NOMO-1 treated with dmso at 0.1 percent for 144 hours (cell line): ENCODE measurements at regions not wholly inside any gene's neighbourhood (a gene's known extent, or its start where the extent isn't known, plus 50 kb on each side); places are given as distances from the start of the nearest gene placed in this dataset.
"Not testable (repeated sequence)": the region's sequence is repeated elsewhere in the genome, so short reads cannot be mapped to it uniquely, and the experiment has no call there.

Experiments
- DNase-seq: peaks from one replicate; lab custom pipeline; 2025; ENCODE audit not compliant: unreplicated experiment; lab: John Stamatoyannopoulos, UW

DNA sequence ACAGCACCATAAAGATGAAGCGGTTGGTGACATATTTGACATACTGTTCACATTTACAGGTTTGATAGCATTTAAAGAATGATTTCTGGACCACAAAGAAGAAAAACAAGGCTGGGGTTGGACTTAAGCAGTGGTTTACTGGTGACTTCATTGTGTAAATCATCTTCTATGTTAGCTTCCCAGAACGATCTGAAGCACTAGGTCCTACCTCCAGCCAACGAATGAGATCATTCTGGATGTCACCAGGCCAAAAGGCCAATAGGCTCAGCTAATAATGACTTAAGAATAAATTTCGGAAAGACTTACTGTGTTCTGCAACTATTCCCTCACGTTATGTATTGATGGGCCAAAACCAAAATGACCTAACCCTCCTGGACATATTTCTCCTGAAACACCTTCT lies 675.3 kb upstream of the CCNG1 start:
- DNase-seq: no peak

- DNase-seq: no peak
Measured at GRCh38 chr5:162769019-162769418, 668.4 kb upstream of the CCNG1 start.

- no peak for DNase-seq
Measured at GRCh38 chr5:162785673-162786072, 651.7 kb upstream of the CCNG1 start.

- DNase-seq: no peak
Measured at GRCh38 chr5:162786234-162786633, 651.2 kb upstream of the CCNG1 start.

DNA sequence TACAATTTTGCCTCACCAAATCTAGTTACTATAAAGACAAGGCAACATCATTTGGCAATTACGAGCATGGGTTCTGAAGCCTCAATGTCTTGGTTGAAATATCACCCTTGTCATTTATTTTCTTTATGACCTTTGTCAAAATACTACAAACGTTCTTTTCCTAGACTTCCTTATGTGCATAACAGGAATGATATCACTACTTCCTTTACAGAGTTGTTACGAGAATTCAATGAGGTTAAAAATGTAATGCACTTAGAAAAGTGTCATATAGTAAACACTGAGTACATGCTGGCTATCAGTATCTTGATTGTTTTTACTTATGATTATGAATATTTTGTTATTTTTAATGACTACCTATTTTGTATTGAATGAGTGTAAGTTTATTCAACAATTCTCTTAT lies 640.9 kb upstream of the CCNG1 start:
- no peak for DNase-seq

DNA sequence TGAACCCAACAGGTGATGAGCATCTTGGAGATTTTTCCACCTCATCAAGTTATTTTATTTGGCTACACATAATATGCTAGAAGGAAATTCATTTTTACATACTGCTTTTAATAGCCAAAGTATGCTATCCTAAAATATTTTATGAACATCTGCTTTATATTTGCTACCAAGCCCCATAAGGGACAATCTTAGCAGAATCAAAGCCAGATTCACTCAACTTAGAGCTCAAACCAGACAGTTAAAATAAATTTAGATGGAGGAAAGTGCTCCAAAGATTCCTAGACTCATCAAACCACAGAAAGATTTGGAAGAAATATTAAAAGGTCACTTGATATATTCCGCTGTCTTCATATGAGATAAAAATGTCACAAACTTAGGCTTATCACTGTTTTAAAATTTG lies 637.1 kb upstream of the CCNG1 start:
- DNase-seq: no peak

GRCh38 chr5:162801235-162801634 lies 636.2 kb upstream of the CCNG1 start:
- DNase-seq: no peak

DNA sequence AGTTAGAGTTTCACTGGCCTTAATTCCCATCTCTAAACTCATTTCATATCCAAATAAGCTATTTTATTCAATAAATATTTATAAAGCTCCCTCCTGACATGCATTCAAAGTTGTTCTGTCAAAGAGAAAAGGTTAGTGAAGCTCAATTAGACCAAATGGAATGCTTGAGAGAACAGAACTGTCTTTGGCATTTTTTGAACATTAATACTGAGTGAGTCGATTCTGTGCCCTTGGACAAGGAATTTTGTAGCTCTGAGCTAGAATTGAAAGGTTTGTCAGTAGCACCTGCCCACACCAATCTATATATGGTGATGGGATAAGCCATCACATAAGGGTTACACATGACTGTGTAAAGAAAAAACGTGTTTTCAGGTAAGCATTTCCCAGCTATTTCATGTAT lies 631.2 kb upstream of the CCNG1 start:
- DNase-seq: no peak

- DNase-seq: no peak
Measured at GRCh38 chr5:162811071-162811470, 626.3 kb upstream of the CCNG1 start.

DNA sequence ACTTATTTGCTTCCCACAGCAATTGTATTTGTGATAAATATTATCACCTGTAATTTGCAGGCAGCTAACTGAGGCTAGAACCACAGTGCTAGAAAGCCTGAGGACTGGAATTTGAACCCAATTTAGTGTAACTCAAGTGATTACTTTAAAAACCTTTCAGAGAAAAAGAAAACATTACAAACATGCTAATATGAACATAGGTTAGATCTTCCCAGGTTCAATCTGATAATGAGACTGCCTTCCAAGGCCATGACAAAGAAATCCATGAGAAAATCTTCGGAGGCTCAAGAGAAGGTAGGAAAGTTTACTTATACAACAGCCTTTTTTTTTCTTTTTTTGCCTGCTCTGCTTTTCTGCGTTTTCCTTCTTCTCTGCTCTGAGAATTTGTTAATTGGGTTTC lies 620.6 kb upstream of the CCNG1 start:
- DNase-seq: no peak

GRCh38 chr5:162817364-162817763 lies 620.0 kb upstream of the CCNG1 start:
- DNase-seq: no peak

GRCh38 chr5:162821664-162822063 lies 615.7 kb upstream of the CCNG1 start:
- DNase-seq: not testable (repeated sequence)

GRCh38 chr5:162824360-162824759 lies 613.0 kb upstream of the CCNG1 start:
- no peak for DNase-seq

- DNase-seq: no peak
Measured at GRCh38 chr5:162837155-162837554, 600.2 kb upstream of the CCNG1 start.

GRCh38 chr5:162842727-162843126 lies 594.7 kb upstream of the CCNG1 start:
- no peak for DNase-seq

DNA sequence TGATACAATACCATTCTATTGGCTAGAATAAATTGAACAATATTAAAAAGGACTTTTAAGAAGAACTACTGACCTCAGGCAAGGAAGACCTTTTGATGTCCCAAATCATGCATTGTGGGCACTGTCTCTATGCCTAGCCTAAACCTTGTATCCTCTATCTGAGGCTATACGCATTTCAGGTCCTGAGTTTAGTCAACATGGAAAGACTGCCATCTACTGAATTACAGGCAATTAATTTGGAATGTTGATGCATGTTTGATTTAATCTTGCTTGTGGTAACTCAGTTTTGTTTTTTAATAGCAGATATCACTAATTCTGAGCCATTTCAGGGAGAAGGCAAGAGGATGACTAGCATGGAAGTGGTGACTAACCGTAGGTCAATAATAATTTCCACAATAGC lies 585.3 kb upstream of the CCNG1 start:
- no peak for DNase-seq

DNA sequence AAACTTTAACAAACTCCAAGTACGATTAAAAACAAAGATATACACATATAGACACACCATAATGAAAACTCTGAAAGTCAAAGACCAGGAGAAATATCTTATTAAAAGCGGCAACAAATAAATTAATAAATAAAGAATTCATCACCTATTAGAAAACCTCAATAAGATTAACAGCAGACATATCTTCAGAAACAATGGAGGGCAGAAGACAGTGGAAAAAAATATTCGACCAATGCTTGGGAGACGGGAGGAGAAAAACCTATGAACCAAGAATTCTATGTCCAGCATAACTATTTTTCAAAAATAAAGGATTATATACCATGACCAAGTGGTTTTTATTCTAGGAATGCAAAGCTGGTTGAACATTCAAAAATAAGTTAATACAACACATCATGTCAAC lies 578.6 kb upstream of the CCNG1 start:
- no peak for DNase-seq

DNA sequence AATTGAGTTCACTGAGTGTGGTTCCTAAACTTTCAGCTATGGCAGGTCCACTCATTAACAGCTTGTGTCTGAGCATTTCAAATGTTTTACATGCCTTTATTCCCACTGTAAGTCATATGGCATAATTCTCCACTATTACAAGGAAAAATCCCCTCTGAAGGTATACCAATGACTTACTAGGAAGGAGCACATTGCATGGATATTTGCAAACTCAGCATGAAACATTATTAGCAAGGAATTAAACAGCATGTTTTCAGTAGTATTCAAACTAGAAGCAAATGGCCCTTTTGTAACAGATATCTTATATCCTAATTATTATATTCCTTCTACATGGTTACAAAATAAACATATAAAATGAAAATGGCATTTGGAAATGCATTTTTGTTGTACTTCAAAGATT lies 566.4 kb upstream of the CCNG1 start:
- DNase-seq: no peak

DNA sequence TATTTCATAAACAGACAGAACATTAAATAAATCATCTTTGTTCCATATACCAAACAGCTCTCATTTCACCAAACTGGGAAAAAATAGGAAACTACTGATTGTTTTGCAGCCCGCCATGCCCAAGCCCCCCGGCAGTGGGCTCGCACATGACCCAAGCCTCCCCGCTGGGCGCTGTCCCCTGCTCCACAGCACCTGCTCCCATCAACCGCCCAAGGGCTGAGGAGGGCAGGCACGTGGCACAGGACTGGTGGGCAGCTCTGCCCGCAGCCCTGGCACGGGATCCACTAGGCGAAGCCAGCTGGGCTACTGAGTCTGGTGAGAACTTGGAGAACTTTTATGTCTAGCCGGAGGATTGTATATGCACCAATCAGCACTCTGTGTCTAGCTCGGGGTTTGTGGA lies 554.8 kb upstream of the CCNG1 start:
- DNase-seq: no peak

GRCh38 chr5:162886717-162887116 lies 550.7 kb upstream of the CCNG1 start:
- no peak for DNase-seq

DNA sequence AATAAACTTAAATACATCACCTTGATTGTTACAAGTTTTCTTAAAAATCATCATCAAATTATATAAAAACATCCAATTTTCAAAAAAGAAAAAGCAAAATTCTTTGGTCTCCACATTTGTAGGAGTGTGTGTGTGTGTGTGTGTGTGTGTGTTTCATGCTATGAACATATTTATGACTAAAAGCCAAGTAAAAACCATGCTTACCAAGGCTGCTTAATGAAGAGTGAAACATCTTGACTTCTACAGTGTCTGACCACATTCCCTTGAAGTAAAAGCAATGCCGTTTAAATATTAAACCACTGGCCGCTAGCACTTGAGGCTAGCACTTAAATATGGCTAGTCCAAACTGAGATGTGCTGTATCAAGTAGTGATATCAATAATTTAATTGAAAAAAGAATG lies 549.1 kb upstream of the CCNG1 start:
- no peak for DNase-seq

DNA sequence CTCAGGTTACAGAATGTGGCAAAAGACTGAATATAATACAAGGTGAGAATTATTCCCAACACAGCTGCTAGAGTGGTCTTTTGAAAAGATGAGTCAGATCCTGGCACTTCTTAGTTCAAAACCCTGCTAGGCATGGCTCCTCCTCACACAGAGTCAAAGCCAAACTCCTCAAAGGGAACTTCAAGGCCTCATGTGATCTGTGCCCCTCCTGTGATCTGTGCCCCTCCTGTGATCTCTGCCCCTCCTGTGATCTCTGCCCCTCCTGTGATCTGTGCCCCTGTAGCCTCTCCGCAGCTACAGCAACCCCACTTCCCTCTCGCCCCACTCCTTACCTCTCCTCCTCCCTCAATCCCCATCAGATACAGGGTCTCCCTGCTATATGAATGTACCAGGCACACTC lies 525.5 kb upstream of the CCNG1 start:
- DNase-seq: no peak

DNA sequence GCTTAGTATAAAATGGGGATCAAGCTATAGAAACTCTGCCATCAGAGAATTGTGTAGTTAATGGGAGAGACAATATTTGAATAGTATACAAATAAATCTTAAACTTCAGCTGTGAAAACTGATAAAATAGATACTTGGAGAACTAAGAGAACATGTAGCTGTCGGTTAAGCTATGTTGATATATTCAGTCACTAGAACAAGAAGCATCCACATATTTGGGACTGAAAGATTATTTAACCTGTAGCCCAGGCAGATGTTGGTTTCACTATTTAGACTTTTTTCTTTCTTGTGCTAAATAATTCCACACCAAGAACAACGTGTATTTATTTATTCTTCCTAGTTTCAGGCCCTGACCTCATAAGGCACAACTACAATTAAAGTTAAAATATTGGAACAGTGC lies 521.0 kb upstream of the CCNG1 start:
- DNase-seq: no peak

DNA sequence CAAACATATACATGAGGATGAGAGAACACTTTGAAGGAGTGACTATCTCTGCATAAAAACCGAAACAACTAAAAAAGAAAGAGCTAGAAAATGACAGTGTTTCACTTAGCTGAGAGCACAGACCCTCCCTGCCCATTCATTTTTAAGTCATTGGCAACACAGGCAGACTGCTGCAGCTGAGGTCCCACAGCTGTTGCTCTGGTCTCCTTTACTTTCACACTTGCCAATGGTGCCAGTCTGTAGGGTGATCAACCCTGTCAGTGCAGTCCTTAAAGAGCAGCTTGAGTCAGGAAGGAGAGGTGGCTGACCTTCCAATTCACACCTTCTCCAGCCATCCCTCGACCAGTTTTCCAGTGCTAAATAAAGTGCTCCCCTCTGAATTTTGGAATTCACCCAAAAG lies 508.3 kb upstream of the CCNG1 start:
- no peak for DNase-seq
